B cell (primary cell): ENCODE measurements at regions not wholly inside any gene's neighbourhood (a gene's known extent, or its start where the extent isn't known, plus 50 kb on each side); places are given as distances from the start of the nearest gene placed in this dataset.

Experiments
- CTCF ChIP-seq: fragments of 200-600 bp; IDR thresholded peaks from one replicate; pipeline ENCODE4 v1.8.0; 2022; ENCODE audit warnings: antibody characterized with exemption, mild to moderate bottlenecking
- EZH2 ChIP-seq: IDR thresholded peaks from 2 replicates; pipeline ENCODE4 v1.6.1; 2012; ENCODE audit warnings: borderline replicate concordance, low read depth, mild to moderate bottlenecking, moderate library complexity, low read length; ENCODE audit not compliant: insufficient read depth, poor library complexity, severe bottlenecking

- no peak for TF ChIP-seq CTCF
- TF ChIP-seq EZH2: no peak
These were observed 1325.2 kb upstream of the DDX18 start for GRCh38 chr2:116489292-116489691.
